Activated T-cell treated with anti-CD3 and anti-CD28 coated beads for 48 hours (primary cell): ENCODE measurements at regions not wholly inside any gene's neighbourhood (a gene's known extent, or its start where the extent isn't known, plus 50 kb on each side); places are given as distances from the start of the nearest gene placed in this dataset.

Experiments used
- DNase-seq: peaks from one replicate; pipeline ENCODE4 v3.0.0-alpha.2; 2020; ENCODE audit warnings: low read depth

DNA sequence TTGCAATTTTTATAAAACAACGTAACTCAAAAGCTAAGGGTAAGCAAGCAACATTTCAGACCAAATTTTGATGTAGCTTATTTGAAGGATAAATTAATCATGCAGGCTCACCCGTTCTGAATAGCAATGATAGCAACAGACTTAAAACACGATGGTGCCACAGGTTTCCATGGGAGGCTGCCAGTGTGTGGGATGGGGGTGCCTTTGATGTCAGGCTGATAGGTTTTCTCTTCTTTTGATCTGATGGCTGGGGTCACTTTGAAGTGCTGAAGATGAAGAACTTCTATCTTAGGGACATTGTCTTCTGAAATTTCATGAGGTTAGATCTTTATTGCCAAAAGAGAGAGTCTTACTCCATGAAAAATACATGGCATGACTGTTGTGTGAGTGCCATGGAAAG lies 206.8 kb downstream of the LPIN1 start:
- DNase-seq = no peak

DNA sequence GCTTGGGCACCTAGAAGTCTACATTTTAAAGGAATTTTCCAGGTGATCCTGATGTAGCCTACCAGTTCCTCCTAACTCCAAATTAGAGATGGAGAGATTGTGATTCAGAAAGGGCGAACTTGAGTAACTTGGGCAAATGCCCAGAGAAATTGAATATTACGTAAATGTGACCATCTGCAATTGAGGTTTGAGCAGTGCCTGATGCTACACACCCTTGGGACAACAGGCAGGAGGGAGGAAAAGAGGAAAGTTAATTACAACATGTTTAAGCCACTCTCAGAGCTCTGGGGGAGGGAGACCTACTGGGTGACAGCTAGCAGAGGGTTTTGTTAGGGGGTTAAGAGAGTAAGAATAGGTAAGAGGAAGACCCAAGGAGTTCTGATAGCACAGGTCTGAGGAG lies 208.9 kb downstream of the LPIN1 start:
- no peak for DNase-seq

GRCh38 chr2:11955884-11956291 lies 209.5 kb downstream of the LPIN1 start:
- DNase-seq = no peak

DNA sequence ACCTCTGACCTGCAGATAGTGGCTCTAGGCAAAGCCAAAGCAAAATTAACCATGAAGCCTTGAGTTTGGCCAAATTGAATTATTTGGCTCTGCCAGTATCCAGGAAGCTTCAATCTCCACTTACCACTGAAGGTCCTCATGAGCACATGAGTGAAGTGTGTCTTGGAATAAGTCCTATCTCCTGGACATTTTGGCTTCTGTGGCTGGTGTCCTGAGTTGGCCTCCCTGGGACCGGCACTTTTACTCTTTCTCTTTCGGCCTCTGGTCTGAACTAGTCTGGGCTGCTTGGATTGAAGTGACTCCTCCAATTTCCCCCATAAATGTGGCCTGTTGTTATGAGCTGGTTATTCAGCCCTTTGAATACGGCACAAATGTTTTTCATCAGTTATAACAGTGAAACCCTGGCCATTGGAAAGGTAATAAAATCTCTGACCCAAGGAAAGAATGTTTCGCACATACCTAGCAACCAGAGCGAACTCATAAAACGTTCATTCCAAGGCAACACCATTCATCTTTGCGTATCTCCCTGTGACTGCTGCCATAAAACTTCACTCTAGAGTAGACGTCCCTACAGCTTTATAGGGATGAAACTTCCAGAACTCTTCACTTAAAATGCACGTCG lies 216.4 kb downstream of the LPIN1 start:
- no peak for DNase-seq

DNA sequence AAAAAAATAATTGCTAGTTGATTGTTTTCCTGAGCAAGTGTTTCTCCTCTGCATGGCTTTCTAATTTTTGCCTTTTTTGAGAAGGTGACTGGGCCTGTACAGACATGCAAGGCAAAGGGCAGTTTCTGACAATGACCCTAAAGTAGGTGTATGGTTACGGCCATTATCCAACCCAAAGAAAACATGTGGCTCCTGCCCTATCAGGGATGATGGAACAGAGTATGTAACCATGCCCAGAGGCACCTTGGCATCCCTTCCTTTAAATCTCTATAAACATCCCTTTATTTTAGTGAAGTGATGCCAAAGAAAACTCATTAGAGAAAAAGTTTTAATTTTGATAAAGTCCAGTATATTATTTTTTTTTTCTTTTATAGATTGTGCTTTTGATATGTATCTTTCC lies 217.5 kb downstream of the LPIN1 start:
- DNase-seq = no peak

DNA sequence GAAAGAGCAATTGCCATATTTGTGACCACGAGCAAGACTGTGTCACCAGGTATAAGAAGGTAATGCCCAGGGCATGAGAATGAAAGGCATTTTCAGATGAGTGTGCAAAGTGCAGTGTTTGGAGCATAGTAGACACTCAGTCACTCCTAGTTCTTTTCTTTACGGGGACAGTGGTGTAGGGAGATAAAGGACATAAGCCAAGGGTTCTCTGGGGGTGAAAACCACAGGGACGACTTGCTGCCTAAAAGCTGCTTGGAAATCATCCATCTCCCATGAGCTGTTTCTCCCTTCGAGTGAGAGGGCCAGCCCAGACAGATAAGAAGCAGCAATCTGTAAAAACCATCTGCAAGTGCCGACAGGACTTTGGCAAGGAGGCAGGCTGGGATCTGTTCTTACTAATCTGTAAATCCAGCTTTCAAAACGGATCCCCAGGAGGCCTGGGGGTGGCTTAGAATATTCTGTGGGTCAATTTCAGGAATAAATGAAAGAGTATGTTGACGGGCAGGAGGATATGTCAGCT lies 221.6 kb downstream of the LPIN1 start:
- no peak for DNase-seq

- DNase-seq = no peak
Measured at GRCh38 chr2:11968521-11968920, 222.1 kb downstream of the LPIN1 start.

DNA sequence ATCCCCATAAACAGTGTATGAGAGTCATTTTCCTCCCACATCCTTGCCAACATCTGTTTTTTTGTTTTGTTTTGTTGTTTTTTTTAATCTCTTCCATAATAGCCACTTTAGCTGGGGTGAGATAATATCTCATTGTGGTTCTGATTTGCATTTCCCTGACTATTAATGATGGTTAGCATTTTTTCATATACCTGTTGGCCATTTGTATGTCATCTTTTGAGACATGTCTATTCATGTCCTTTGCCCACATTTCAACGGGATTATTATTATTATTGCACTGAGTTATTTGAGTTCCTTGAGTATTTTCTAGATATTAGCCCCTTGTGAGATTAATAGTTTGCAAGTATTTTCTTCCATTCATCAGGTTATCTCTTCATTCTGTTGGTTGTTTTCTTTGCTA lies 223.3 kb downstream of the LPIN1 start:
- no peak for DNase-seq

GRCh38 chr2:11974573-11974972 lies 228.1 kb downstream of the LPIN1 start:
- no peak for DNase-seq

- DNase-seq = no peak
Measured at GRCh38 chr2:11975373-11975772, 228.9 kb downstream of the LPIN1 start.

- no peak for DNase-seq
Measured at GRCh38 chr2:11976073-11976472, 229.6 kb downstream of the LPIN1 start.

DNA sequence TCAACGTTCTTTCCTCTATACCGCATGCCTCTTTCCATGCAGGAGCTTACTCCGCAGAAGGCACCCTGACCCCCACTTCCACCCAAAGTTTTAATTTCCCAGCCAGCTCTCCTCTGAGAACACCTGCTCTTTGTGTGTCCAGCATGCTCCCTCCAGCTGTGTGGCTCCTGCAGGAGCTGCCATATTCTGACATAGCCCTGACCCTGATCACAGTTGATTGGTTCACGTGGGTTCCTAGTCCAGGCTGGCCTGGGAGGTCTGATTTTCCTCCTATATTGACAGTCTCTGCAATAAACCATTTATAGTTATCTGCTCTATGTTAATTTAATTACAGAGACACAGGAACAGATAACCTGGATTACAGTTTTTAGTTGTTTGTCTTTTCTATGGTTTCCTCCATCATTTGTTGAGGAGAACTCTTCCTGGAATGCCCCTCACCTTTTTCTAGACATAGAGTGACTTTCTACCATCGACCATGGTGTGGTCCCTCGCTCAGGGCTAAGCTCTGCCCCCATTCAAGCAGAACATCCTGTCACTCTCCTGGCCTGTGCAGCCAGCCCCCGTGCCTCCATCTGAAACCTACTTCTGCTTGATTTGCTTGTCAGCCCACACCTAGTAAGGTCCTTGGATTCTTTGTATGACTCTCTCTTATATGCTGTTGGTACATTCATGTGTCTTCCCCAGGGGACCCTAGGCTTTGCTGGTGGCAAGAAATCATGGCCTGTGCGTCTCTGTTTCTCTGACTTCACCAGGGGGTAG lies 231.5 kb downstream of the LPIN1 start:
- no peak for DNase-seq

- no peak for DNase-seq
Measured at GRCh38 chr2:11980809-11981208, 234.4 kb downstream of the LPIN1 start.

- no peak for DNase-seq
Measured at GRCh38 chr2:11983401-11983800, 237.0 kb downstream of the LPIN1 start.

DNA sequence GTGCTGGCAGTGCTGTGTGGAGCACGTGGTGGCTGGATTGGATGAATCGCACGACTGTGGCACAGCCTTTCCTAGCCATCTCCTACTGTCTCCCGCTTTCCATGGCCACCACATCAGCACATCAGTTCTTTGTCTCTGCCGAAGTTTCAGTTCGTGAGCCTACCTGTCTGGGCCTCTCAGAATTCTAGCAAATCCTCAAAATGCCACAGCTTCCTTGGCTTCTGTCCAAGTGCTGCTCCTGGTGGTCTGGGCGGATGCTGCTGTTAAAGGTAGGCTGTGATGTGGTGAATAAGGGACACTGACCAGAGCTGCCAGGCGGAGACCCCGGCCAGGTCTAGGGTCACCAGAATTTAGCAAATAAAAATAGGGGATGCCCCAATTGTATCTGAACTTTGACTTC lies 237.4 kb downstream of the LPIN1 start:
- DNase-seq = no peak

DNA sequence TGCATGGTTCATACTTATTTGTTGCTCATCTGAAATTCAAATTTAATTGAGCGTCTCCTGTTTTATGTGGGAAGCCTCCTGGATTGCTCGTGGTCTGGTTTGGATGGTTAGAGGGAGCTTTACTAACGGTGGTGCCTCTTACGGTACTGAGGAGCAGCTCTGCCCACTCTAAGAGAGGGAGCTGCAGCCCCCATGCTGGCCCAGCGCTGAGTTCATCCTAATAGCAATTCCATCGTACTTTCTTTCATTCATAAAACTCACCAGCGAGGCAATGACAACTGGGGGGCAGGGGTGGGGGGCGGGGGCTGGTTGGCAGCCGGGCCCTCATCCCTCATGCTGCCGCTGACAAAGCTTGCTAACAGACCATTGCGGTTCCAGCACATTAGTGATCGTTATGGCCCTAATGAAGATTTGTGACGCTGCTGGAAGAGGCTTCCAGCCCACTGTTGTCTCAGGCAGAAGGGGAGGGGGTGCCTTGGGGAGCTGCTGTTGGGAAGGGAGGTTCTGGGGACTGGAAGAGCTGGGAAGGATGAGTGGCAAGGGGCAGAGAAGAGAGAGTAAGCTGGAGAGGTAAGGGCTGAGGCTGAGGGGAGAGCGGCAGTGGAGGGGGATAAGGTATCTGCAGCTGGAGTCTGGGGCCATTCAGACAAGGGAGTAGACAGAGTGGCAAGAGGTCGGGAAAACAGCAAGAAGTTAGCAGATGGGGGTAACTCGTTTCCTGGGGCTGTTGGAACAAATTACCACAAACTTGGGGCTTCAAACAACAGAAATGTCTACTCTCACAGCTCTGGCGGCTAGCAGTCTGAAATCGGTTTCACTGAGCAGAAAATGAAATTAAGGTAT lies 238.1 kb downstream of the LPIN1 start:
- DNase-seq = no peak

DNA sequence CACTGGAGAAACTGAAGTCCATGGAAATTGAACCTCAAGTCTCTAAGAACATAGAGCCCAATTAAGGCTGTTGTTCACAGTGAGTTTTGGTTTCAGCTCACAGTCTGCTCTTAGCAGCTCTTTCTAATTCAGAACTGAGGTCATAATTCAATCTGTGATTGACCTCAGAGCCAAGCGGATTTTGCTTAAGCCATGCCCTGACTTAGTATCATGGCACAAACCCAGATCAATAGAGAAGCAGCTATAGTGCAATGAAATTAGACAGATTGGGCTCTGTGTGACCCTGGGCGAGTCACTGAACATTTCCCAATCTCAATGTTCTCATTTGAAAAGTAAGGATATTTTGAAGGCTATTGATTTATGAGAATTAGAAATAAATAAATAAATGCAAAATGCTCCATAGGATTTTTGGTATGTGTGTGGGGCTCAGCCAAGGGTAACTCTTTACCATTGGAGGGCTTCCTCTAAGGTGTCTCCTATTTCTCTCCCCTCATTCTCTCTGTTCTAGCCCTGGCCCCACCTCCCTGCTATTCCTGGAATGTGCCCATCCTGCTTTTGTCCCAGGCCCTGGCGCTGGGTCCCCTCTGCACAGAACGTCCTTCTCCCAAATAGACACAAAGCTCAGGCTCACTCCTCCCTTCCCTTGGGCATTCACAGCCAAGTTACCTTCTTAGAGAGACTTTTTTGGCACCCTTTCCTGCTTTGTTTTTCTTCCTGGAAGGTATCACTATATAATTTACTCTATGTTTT lies 239.6 kb downstream of the LPIN1 start:
- DNase-seq = no peak

GRCh38 chr2:11987151-11987550 lies 240.7 kb downstream of the LPIN1 start:
- DNase-seq = no peak

GRCh38 chr2:11988691-11989353 lies 242.4 kb downstream of the LPIN1 start:
- no peak for DNase-seq

DNA sequence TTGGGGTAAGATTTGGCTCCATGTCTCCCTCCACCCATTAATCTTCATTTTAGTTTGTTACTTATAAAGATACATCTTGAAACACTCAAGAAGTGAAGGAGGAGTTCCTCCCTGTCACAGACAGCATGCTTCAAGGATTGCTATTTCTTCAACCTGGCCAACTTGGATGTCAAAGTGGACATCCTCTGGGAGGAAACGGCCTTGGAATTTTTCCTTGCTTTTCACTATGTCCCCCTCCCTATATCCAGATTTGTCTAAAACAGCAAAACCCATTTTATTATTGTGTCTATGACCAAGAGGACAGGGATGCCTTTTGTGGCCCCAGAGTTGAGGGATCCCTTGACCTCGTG lies 242.9 kb downstream of the LPIN1 start:
- no peak for DNase-seq

DNA sequence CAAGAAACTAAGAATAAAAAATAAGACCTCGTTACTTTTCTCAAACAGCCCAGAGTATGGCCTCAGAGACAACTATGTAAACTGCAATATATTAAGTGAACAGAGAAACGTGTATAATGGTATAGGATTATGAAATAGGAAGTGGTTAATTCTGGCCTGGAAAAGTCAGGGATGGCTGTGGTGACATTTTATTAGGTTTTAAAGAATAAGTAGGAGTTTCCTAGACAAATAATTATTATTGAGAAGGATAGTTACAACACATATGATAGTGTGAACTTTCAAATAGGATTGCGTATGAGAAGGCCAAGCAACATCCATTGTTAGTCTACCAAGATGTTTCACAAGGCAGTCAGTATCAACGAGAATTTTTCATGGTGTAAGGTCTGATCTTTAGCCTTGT lies 244.1 kb downstream of the LPIN1 start:
- DNase-seq = no peak

- DNase-seq = no peak
Measured at GRCh38 chr2:11993749-11994148, 247.3 kb downstream of the LPIN1 start.
